Esophagus squamous epithelium (tissue), 4 donors: ENCODE measurements at regions not wholly inside any gene's neighbourhood (a gene's known extent, or its start where the extent isn't known, plus 50 kb on each side); places are given as distances from the start of the nearest gene placed in this dataset.

Experiments
- CTCF ChIP-seq, 6 experiments: fragments of 450-650 bp in 4 of 6; fragments of 200-600 bp in 2 of 6; sonication (generic) in 2 of 6; IDR thresholded peaks; one replicate each; pipeline ENCODE4 v1.5.1; 2016 to 2019; ENCODE audit warnings: antibody characterized with exemption in 6 of 6, mild to moderate bottlenecking in 4 of 6, moderate library complexity in 4 of 6
- POLR2A ChIP-seq, 4 donors: fragments of 450-650 bp; IDR thresholded peaks; one replicate each; pipeline ENCODE4 v1.6.1; 2017; ENCODE audit warnings: antibody characterized with exemption in 4 of 4, mild to moderate bottlenecking in 4 of 4, moderate library complexity in 3 of 4

DNA sequence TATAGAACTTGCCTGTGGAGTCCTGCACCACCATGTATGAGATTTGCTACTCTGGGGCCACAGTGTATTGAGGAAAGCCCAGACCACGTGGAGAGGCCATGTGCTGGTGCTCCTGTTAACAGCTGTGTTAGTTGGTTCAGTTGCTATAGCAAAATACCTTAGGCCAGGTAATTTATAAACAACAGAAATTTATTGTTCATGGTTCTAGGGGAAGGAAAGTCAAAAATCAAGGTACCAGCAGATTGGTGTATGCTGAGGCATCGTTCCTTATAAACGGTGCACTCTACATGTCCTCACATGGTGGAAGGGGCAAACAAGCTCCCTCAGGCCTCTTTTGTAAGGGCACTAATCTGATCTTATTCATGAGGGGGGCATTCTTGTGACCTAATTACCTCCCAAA lies 135.9 kb upstream of the FOXN2 start:
- TF ChIP-seq CTCF (IDR thresholded peaks at IDR 0.05) (no peak), POLR2A (IDR thresholded peaks at IDR 0.05) (no peak)
